RWPE1 (cell line): ENCODE measurements at regions not wholly inside any gene's neighbourhood (a gene's known extent, or its start where the extent isn't known, plus 50 kb on each side); places are given as distances from the start of the nearest gene placed in this dataset.
"Not testable (repeated sequence)": the region's sequence is repeated elsewhere in the genome, so short reads cannot be mapped to it uniquely, and the experiment has no call there.

Experiments used
- CTCF ChIA-PET: fragments of 350-600 bp; sonication (Branson Sonifier 250); formaldehyde crosslinking; extraction: SDS; loops from one replicate; lab custom pipeline; 2021; lab: Yijun Ruan, JAX
- POLR2A ChIA-PET: fragments of 400-600 bp; formaldehyde crosslinking; extraction: SDS; loops from one replicate; lab custom pipeline; 2020; ENCODE audit warnings: antibody characterized with exemption; ENCODE audit not compliant: low non-redundant PET; lab: Yijun Ruan, JAX
- DNase-seq: peaks from one replicate; pipeline ENCODE4 v3.0.0; 2012; ENCODE audit warnings: low spot score
- H3K27ac ChIP-seq: fragments of 450-650 bp; 2 replicates; pipeline ENCODE4 v1.5.1; 2017
- TF ChIP-seq, protein P1 (sequence below): fragments of 450-650 bp; conservative IDR thresholded peaks from 2 replicates; pipeline ENCODE4 v1.5.1; 2017; ENCODE audit warnings: low read depth, mild to moderate bottlenecking

DNA sequence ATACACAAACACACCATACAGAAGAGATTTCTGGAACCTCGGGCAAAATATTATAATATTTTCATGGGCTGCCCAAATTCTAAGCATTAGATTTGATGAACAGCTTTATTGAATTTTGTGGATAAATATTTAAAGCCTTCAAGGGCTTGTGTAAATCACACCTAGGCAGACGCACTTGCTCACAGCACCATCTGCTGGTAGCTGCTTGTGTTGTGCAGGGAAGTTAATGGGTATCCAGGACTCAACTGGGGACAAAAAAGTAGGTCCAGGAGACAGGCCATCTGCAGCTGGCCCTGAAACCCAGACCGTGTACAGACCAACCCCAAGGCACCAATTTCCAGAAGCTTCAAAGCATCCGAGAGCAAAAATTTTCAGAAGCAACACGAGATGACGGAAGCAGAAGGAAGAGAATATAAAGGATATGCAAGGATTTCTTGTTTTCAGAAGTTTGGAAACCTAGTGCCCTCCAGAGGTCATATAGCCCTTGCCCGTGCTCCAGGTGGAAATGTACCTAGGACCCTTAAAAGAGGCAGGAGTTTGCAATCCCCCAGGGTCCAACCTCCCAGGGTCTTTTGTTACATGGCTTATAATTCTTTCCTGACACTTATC, 140.0 kb downstream of the CHD9NB start:
- CTCF ChIA-PET = interaction anchor here (0.5 to 3.4 kb wide), 17 partner anchors 31 to 874 kb away, joined by 3 to 36 read pairs (median 3); no protein-coding TSS in a partner anchor
- POLR2A ChIA-PET = no interaction called here
- H3K27ac ChIP-seq = no peak overlapping the region
- peak; percentile 66 for DNase-seq
- TF ChIP-seq, protein P1, sequence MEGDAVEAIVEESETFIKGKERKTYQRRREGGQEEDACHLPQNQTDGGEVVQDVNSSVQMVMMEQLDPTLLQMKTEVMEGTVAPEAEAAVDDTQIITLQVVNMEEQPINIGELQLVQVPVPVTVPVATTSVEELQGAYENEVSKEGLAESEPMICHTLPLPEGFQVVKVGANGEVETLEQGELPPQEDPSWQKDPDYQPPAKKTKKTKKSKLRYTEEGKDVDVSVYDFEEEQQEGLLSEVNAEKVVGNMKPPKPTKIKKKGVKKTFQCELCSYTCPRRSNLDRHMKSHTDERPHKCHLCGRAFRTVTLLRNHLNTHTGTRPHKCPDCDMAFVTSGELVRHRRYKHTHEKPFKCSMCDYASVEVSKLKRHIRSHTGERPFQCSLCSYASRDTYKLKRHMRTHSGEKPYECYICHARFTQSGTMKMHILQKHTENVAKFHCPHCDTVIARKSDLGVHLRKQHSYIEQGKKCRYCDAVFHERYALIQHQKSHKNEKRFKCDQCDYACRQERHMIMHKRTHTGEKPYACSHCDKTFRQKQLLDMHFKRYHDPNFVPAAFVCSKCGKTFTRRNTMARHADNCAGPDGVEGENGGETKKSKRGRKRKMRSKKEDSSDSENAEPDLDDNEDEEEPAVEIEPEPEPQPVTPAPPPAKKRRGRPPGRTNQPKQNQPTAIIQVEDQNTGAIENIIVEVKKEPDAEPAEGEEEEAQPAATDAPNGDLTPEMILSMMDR = peak; percentile 84

DNA sequence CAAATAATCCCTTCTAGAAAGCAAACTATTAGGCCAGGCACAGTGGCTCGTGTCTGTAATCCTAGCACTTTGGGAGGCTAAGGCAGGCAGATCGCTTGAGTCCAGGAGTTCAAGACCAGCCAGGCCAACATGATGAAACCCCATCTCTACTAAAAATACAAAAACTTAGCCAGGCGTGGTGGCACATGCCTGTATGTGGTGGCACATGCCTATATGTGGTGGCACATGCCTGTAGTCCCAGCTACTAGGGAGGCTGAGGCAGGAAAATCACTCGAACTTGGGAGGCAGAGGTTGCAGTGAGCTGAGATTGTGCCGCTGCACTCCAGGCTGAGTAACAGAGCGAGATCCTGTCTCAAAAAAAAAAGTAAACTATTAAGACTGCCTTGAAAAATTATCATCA, 144.6 kb downstream of the CHD9NB start:
- POLR2A ChIA-PET, H3K27ac ChIP-seq, DNase-seq: not testable (repeated sequence)
- CTCF ChIA-PET = interaction anchor here (0.6 to 1.3 kb wide), 4 partner anchors 146 to 839 kb away, joined by 3 to 4 read pairs (median 3); no protein-coding TSS in a partner anchor

DNA sequence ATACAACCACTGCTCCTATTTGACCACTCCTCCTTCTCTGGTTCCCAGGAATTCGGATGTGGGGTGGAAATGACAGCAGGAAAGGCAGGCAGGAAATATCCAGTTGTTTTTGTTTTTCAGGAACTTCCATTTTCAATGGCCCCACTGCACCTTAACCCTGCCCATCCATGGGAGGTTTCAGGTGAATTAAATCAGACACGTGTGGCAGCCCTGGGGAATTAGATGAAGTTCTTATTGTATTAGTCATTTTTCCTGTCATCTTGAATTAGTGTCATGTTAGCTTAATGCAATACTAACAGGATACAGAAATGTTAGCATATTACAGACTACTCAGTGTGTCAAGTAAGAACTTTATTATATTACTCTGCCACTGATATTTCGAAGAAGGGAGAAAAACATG, 146.4 kb downstream of the CHD9NB start:
- no peak overlapping the region for H3K27ac ChIP-seq
- ChIA-PET CTCF (interaction anchor here (1.0 kb wide), 1 partner anchor 715 kb away, joined by 3 read pairs; no protein-coding TSS in a partner anchor), POLR2A (no interaction called here)
- TF ChIP-seq, protein P1 = no peak
- peak; percentile 26 for DNase-seq

- ChIA-PET CTCF (interaction anchor here (0.6 kb wide), 1 partner anchor 25 kb away, joined by 4 read pairs; no protein-coding TSS in a partner anchor), POLR2A (no interaction called here)
- no peak overlapping the region for H3K27ac ChIP-seq
- TF ChIP-seq, protein P1 = no peak
- no peak for DNase-seq
Observed at GRCh38 chr16:52896478-52897164, 156.1 kb downstream of the CHD9NB start.

DNA sequence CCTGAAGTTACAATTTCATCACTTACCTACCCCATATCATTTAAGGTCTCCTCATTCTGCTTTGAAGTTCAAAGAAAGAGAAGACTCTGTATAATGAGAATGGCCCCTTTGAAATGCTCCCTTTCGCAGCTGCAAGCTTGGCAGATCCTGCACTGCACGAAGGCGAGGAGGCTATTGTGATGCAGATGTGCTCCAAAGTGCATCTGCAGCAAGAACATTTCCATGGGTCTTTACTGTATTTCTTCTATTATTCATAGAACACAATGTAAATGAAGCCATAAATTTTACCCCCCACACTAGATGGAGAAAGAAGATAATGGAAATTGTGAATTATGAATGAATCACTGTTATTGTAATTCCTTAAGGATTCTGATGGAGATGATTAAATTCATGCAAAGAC, 178.7 kb downstream of the CHD9NB start:
- TF ChIP-seq, protein P1 = no peak
- ChIA-PET CTCF (interaction anchor here (0.6 kb wide), 1 partner anchor 439 kb away, joined by 3 read pairs; no protein-coding TSS in a partner anchor), POLR2A (no interaction called here)
- H3K27ac ChIP-seq = no peak overlapping the region
- DNase-seq = no peak

DNA sequence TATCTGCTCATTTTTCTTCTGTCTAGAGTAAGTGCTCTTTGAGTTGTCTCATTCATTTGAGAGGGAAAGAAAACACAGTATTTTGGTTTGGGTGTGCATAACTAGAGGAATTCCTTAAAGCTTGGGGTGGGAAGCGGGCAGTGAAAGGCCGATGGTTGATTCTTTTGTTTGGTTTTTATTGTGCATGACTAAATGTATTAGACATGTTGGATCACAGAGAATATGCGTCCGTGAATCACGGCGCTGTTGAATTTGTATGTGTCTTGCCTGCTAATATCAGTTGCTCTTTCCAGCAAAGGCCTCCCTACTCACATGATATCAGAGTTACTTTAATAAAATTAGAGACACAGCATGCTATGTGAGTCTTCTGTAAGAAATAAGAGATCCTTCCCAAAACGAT, 180.0 kb downstream of the CHD9NB start:
- H3K27ac ChIP-seq = no peak overlapping the region
- ChIA-PET CTCF (no interaction called here), POLR2A (no interaction called here)
- TF ChIP-seq, protein P1 = no peak
- no peak for DNase-seq

DNA sequence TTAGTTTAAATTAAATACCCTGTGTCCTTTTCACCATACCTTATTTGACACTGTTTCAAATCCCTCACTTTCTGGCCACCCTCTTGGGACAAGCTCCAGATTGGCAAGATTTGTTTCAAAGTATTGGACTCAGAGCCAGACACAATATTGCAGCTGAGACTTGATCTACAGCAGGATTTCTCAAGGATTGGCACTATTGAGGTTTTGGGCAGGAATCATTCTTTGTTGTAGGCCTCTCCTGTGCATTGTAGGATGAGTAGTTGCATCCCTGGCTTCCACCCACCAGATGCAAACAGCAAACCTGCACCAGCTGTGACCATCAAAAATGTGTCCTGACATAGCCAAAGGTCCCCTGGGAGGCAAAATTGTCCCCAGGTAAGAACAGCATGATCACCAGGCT, 181.2 kb downstream of the CHD9NB start:
- ChIA-PET POLR2A (no interaction called here), CTCF (interaction anchor here (0.6 to 0.7 kb wide), 2 partner anchors 25 to 607 kb away, joined by 4 read pairs; no protein-coding TSS in a partner anchor)
- H3K27ac ChIP-seq = no peak overlapping the region

More for the DNA sequence above, 181.2 kb downstream of the CHD9NB start:
- no peak for DNase-seq
- TF ChIP-seq, protein P1 = no peak
